CD4-positive, alpha-beta T cell treated with Interleukin-10 for 1 hour (primary cell): ENCODE measurements at regions not wholly inside any gene's neighbourhood (a gene's known extent, or its start where the extent isn't known, plus 50 kb on each side); places are given as distances from the start of the nearest gene placed in this dataset.

Experiments used
- DNase-seq: peaks from one replicate; pipeline ENCODE4 v3.0.0-alpha.2; 2020

DNA sequence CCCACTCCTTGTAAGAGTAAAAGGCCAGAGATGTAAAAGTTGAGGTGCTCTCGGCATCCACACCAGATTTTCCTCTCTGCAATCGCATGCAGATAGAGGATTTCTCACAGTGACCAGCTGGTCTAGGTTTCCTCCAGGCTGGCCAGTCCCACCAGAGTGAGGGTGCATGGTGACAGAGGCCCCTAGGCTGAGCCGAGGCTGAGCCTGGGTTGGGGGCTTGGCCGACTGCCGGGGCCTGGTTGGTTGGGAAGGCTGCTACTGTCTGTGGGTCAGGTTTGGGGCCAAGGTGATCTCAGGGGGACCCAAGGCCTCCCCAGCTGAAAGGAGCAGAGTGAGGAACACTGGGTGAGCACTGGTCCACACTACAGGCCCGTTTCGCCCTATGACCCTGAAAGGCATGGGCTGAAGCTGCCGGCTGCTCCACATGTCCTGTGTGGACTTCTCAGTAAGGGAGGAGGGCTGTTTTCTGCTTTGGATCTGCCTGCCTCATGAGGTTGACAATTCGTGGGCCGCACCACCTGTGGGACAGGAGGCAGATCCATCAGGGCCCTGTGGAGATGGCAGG is 400.8 kb upstream of the IRX4 start:
- no peak for DNase-seq

DNA sequence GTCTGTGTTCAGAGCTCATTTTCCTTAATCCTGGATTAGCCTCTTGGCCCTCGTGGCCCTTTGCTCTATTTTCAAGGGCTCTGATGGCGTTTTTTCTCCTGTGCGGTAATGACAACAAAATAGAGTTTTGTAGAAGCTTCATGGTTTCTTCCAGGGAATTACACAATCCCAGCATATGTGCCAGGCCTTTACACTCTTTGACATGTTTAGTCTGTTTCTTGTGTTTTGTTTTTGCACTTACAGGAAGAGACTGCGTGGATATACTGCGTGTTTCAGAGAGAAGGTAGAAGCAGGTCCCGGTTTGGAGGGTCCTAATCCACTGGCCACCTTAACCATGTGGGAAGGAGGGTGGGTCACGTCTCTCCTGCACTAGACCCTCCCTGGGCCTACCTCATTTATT is 400.2 kb upstream of the IRX4 start:
- DNase-seq: no peak

DNA sequence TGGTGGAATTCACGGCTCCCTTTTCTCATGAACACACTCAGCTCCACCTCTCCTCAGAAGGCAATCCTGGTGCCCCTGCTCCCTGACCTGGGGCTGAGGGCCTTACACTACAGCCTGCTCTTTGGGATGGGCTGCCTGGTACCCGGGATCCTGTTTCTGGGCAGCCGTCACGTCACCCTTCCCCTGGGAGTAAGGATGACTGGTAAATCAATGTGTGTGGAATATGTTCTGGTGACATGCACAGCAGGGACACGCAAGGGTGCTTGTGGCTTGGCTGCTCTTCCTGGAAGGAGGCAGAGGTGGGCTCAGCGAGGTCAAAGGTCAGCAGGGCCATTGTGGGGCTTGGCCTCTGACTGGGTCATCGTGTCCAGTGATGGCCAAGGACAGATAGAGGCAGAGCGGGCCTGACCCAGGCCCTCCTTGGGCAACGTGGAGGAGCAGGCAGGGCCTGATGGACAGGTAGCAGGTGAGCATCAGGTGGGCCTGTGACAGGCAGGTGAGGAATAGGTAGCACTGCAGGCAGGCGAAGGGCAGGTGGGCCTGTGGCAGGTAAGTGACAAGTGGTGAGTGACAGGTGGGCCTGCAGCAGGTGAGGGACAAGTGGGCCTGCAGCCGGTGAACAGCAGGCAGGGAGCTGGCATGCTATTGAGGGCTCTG is 399.4 kb upstream of the IRX4 start:
- DNase-seq: no peak

DNA sequence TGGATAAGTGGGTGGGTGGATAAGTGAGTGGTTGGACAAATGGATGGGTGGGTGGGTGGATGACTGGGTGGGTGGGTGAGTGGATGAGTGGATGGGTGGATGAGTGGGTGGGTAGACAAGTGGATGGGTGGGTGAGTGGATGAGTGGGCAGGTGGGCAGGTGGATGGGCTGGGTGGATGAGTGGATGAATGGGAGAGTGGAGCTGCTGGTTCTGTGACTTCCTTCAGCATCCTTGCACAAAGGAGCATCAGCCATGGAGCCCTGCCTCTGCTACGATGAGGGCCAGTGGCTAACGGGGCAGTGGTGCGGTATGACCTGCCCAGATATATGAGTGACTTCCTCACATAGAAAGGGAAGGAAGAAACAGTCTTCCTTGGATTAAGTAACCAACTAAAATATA is 398.7 kb upstream of the IRX4 start:
- DNase-seq: no peak

DNA sequence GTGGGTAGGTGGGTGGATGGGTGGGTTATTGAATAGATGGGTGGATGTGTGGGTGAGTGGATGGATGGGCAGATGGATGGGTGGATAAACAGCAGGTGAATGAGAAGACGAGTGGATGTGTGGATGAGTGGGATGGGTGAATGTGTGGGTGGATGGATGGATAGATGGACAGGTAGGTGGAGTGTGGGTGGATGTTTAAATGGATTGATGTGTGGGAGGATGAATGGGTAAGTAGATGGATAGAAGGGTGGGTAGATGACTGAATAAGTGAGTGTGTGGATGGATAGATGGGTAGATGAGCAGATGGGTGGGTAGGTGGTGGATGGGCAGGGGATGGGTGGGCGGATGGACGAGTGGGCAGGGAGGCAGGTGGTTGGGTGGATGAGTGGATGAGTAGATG is 397.6 kb upstream of the IRX4 start:
- no peak for DNase-seq

DNA sequence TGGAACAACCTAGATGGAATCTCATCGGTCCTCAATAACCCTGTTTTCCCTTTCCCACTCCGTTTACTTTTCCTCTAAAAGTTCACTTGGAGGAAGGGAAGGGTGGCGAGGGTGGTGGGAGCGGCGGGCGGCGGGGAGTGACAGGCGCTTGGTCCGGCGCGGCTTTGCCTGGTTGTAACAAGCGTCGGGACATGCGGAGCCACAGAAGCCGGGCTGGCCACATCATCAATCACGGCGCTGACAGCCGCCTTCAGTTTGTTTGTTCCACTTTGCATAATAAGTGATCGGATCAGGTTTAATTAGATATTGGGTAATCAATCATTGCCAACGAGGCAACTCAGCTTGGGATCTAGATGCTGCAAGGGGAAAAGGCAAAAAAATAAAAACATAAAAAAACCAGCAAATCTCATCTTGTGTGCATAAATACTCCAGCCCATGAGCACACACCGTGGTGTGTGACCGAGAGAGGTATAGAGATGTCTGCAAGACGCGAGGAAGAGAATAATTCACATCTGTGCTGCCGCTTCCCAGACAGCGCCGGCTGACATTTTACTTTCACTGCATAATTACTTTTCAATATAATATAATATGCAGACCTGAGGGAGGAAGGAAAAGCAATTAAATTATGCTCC is 396.2 kb upstream of the IRX4 start:
- no peak for DNase-seq

DNA sequence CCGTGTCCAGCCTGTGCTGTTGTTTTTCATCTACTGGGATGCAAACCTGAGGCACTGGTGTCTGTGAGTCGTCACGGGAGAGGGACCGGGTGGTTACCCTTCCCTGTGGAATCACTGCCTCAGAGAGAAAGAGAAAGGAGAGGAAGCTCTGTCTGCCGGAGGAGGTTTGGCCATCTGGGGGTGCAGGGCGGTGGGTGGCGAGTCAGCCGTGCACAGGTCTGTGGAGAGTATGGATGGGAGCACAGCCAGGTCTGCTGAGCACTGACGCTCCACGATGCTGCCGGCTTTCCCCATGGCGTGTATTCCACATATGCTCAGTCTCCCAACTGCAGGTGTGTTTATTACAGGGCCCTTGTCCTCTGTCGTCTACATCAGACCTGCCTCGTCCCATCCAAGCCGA is 395.2 kb upstream of the IRX4 start:
- DNase-seq: no peak

DNA sequence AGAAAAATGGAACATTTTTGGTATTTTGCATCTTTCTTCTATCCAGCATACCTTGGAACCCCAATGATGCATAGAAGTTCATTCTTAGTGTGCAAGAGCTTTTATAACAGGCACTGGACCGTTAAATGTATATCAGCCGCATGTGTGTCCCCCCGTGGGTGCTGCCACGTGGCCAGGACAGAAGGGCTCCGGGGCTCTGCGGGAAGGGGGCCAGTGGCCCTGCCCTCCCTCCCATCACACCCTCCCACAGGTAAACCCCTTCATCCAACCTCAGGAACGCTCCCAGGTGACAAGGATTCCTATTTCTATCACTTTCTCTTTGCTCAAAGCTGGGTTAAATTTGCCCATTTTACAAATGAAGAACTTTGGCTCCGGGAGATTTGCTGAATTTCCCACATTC is 393.4 kb upstream of the IRX4 start:
- no peak for DNase-seq

DNA sequence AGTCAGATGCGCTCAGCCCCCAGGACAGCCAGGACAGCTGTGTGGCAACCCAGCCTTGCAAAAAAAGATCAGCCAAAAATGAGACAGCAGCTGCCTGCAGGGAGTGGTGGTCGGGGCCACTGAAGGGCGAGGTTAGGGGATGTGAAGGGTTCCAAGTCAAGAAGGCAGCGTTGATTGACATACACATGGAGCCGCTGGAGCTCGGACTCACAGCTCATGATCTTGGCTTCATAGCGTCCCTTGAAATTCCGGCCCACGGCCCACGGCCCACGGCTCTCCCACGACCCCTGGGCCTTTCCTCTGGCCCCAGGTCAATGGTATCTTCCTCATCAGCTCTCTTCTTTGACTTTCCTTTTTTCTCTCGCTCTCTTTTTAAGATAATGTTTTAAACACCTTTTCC is 390.0 kb upstream of the IRX4 start:
- no peak for DNase-seq

DNA sequence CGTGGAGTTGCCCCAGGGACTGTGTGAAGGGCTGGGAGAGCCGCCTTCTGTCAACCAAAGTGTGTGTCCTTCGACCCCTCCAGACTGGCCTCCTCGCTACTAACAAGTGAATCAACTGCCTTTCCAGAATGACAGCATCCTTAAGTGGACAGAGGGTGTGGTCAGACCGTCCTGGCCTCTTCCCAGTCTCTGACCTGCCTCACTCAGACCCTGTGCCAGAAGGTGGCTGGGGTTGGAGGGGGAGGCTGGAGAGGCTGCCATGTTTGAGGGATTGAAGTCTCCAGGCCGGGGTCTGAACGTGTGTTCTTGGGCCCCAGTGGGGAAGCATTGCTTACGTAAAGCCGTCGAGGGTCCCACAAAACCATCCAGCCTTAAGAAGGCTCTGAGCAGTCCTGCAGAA is 389.3 kb upstream of the IRX4 start:
- DNase-seq: no peak

DNA sequence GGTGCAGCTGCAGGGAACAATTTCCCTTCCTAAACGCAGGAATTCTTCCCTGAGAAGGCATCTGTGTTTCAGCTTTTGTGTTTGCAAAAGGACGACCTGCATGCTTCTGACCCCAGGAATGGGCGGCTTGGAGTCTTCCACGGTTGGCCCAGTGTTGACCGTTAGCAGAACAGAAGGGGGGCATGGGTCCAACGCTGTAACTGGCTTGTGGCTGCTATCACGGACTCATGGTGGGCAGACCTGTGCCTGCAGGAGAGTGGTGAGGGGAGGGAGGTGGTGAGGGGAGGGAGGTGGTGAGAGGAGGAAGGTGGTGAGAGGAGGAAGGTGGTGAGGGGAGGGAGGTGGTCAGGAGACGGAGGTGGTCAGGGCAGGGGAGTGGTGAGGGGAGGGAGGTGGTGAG is 388.6 kb upstream of the IRX4 start:
- DNase-seq: no peak

DNA sequence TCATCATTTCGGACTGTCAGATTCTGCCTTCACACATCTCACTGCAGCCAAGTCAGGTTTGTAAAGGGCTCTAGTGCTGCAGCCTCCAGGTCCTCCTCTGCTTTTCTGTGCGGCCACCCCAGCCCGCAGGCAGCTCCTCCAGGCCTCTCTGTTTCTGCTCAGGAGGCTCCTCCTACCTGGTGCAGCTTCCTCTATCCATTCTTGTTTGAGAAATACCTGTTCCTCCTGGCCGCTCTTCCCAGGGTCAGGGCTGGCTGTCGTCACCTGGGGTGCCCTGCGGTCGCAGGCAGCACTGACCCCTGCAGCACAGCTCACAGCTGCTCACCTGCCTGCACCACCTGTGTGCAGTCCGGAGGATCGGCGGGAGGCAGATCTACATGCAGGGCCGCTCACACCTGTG is 387.7 kb upstream of the IRX4 start:
- no peak for DNase-seq

DNA sequence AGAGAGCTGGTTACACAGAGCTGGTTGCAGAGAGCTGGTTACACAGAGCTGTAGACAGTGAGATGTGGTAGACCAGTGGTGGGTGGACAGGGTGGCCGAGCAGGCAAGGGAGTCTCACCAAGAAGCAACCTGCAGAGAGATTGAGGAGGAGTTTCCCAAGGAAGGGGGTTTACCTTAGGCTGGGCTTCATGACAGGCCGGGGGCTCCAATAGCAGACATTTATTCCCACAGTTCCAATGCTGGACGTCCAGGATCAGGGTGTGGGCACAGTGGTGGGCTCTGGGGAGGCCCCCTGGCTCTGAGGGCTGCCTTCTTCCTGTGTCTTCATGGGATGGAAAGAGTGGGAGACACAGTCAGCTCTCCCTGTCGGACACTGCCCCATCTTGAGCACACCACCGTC is 386.9 kb upstream of the IRX4 start:
- DNase-seq: no peak

DNA sequence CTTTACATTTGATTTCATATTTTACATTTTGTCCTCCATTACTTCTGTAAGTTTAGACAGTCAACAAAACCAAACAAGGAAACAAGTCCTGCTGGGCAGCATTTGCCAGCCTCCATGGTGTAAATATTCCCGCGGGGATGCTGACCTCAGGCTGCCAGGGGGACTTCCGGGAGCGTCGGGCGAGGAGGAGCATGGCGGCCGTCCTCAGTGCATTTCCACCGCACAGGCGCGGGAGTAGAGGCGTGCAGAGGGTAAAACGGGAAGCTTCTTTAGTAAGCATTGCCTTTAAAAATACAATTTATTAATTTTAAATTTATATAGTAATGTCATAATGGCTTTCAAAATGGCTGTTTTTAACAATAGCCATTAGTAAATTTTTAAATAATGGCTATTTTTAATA is 385.3 kb upstream of the IRX4 start:
- DNase-seq: no peak

DNA sequence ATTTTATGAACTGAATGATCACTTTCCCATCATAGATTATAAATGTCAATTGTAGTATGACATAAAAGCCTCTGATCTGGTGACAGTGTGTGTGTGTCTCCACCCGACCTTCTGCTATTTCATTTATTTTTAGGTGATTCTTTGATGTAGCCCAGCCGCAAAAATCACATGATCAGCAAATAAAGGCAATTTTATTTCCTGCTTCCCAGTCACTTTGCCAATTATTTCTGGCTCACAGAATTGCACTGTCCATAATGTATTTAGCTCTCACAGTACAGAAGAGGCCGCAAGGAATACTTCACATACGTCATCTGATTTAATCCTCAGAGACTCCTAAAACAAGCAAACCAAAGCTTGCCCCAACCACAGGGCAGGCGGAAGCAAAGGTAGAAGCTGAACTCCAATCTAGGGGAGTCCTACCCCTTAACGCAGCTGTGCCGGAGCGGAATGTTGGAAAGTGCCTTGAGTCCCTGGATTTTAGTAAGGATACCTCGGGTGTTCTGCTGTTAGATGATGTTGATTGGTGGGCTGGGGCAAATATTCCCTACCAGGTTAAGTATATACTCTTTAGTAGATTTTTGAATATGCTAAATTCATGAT is 384.0 kb upstream of the IRX4 start:
- no peak for DNase-seq

DNA sequence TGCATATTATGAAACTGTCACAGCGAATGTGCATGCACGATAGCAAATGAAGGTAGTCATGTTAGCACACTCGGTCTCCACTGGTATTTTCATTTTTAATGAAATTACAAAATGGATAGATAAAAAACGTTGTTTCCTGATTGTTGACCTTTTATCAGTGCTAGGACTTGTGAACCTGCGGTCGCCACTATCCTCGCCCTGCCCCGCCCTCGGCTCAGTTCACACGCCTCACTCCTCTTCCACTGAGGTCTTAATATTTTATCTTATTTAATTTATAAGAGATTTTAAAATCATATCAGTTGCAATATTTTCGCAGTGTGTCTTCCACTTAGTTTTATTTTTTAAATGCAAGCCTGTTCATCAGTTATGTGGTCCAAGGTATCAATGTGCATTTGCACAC is 382.6 kb upstream of the IRX4 start:
- DNase-seq: no peak

DNA sequence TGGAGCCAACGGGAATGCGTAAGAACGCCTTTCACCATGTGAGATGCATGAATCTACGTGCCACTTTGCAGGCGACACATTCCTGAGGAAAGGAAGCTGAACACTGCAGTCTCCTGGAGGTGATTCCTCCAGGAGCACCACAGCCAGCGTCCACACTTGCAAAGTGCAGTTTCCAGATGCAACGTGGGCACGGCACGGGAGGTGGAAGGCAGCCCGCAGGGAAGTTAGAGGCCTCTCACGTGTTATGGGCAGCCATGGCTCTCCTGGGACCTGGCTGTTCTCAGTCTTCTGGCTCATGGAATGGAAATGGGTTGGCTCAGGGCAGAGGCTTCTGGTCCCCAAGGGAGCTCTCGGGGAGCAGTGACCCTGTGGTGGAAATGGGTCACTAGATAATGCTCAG is 381.0 kb upstream of the IRX4 start:
- no peak for DNase-seq

DNA sequence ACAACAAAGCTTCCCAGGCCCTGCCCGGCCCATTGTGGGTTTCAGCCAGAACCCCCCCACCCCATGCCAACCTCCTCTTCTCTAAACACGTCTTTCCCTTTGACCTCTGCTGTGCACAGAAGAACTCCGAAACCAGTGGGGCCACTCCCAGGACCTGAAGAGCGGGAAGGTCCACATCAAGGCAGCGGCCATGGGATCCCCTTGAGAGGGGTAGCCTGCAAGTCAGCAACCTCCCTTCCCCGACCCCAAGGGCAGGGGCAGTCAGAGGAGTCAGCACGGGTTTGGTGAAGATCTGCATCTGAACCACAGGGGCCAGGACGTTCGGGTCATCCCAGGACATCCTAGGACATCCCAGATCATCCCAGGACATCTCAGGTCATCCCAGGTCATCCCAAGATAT is 379.9 kb upstream of the IRX4 start:
- no peak for DNase-seq

DNA sequence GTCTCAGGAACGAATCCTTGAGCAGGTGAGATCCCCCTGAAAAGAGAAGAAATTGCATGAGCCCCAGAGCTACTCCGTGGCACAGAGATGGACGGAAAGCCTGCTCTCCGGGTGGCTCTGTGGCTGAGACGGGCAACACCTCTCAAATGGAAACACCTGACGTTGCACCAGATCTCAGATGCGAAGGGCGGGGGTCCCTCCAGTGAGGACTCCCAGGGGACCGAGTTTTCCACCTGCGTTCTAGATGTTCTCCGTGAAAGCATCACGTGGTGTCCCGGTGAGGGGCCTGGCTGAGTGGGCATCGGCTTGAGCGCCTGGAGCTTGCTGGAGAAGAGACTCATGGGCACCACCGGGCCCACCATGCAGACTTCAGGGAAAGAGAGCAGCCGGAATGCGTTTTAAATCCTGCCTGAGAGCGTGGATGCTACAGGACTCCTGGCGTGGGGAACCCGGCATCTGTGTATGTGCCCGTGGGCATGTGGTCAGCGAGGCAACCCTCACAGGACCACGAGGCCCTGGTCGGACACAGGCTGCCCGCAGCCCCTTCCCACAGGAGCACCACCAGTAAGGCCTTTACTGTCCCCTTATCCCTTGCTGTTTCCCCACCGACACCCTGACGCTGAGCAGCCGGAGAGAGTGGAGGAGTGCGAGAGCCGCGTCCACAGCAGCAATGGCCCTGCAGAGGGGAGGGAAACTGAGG is 378.4 kb upstream of the IRX4 start:
- no peak for DNase-seq

DNA sequence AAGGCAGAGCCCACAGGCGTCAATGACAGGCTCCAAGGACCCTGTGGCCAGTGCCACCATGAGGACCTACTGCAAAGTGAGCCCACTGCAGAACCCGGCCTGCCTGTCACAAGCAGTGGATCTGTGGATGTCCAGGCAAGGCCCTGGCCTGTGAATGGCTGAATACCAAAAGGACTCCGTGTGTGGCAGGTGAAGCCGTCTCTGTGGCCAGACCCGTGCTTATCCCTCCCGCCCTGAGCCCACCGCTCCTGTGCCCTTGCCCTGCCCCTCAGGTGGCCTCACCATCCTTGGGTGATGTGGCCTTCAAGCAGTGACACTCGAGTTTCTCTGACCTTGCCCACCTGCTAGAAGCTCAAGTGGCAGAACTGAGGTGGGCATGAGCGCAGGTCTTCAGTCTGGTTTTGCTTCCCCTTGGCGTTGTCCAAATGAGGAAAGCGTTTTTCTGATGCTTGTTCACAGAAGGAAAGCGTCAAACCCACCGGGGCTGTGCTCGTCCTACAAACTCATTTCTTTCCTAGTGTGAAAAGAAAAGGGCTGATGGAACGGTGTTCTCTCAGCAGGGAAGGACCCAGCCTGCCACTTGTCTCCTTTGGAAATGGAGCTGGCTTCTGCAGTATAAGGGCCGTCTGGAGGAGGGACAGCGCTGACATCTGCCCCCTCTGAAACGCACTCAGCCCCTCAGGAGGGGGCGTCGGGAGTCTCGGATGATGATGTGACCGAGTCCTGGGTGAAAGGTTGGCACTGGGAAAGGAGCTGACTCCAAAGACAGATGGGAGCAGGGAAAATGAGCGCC is 377.7 kb upstream of the IRX4 start:
- DNase-seq: no peak

DNA sequence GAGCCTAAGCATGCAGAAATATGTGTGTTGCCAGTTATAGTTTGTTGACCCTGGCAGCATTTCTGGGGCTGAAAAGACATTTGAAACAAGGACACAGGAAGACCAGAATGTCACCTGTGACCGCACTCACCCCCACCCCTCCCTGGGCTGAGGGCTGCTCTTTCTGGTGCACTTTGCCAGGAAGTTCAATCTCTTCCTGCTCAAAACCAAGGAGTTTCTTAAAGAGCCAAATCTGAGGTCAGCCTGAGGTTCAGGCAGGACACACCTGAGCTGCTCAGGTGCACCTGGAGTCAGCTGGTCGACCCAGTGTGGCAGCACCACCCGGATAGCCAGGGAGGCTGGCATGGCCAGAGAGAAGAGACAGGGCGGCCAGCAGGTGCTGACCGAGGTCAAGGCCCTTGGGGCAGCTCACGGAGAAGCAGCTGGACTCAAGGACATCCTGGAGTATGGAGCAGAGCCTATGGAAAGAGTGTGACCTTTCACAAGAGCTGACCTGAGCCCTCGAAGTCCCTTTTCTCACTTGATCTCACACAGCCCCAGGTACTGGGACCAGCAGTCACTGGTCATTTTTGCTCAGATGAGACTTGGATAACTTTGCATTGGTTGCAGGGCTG is 376.9 kb upstream of the IRX4 start:
- no peak for DNase-seq

DNA sequence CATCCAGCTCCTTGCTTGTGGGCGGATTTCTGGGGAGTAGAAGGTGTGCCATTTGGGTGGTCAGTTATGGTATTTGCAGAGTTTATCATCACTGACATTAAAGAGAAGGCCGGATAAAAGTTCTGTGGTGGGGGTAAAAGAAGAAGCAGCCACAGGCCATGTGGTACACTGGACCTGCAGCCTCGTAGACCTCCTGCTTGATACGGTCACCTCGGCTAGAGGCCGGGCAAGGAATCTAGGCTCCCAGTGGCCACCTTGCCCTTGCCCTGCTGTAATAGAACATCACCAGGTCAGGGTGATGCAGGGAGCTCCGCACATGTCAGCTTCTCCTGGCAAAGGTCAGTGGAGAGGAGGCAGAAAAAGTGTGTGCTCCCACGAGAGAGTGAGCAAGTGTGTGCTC is 376.1 kb upstream of the IRX4 start:
- no peak for DNase-seq
